Fibroblast of lung (primary cell): ENCODE measurements at regions not wholly inside any gene's neighbourhood (a gene's known extent, or its start where the extent isn't known, plus 50 kb on each side); places are given as distances from the start of the nearest gene placed in this dataset.

Source experiments
- DNase-seq, 2 donors: peaks; one replicate each; pipeline versions ENCODE4 v3.0.0 to v3.0.0-alpha.2; 2010; ENCODE audit warnings: low read depth in 2 of 2
- H2AFZ ChIP-seq: 2 replicates; pipeline ENCODE4 v1.5.1; 2012; ENCODE audit warnings: low read length, control low read depth, inconsistent platforms
- H3K27ac ChIP-seq: 2 replicates; pipeline ENCODE4 v1.5.1; 2011; ENCODE audit warnings: low read length, control low read depth; ENCODE audit not compliant: insufficient read depth
- H3K27me3 ChIP-seq: 2 replicates; pipeline ENCODE4 v1.5.1; 2011; ENCODE audit warnings: mild to moderate bottlenecking, low read length; ENCODE audit not compliant: control insufficient read depth, insufficient read depth
- H3K36me3 ChIP-seq: 2 replicates; pipeline ENCODE4 v1.5.1; 2011; ENCODE audit warnings: low read length; ENCODE audit not compliant: control insufficient read depth, insufficient read depth
- H3K4me1 ChIP-seq: 2 replicates; pipeline ENCODE4 v1.5.1; 2011; ENCODE audit warnings: low read length; ENCODE audit not compliant: control insufficient read depth, insufficient read depth; ENCODE audit errors: extremely low read depth
- H3K4me2 ChIP-seq: 2 replicates; pipeline ENCODE4 v1.5.1; 2011; ENCODE audit warnings: low read length, control low read depth; ENCODE audit not compliant: insufficient read depth; ENCODE audit errors: extremely low read depth
- H3K4me3 ChIP-seq, 4 experiments: fragments of 200-600 bp in 1 of 4; sonication (generic) in 1 of 4; replicated peaks in 1 of 4; 2 replicates each; pipeline ENCODE4 v1.5.1; 2011 to 2016; ENCODE audit warnings: low read length in 4 of 4, low read depth in 3 of 4, mild to moderate bottlenecking in 3 of 4, control low read depth in 2 of 4, inconsistent platforms in 1 of 4, mixed read lengths in 1 of 4; ENCODE audit not compliant: insufficient read depth in 1 of 4; ENCODE audit errors: control extremely low read depth in 1 of 4
- H3K79me2 ChIP-seq: 2 replicates; pipeline ENCODE4 v1.5.1; 2012; ENCODE audit warnings: mild to moderate bottlenecking, low read length, inconsistent platforms; ENCODE audit not compliant: control insufficient read depth, insufficient read depth
- H3K9ac ChIP-seq: 2 replicates; pipeline ENCODE4 v1.5.1; 2011; ENCODE audit warnings: mild to moderate bottlenecking, low read length, control low read depth; ENCODE audit not compliant: insufficient read depth
- H3K9me3 ChIP-seq: 2 replicates; pipeline ENCODE4 v1.5.1; 2012; ENCODE audit warnings: low read depth, low read length; ENCODE audit not compliant: control insufficient read depth, insufficient read depth
- H4K20me1 ChIP-seq: 2 replicates; pipeline ENCODE4 v1.5.1; 2011; ENCODE audit warnings: low read length; ENCODE audit not compliant: control insufficient read depth, insufficient read depth; ENCODE audit errors: extremely low read depth
- EZH2 ChIP-seq: IDR thresholded peaks from 2 replicates; pipeline ENCODE4 v1.5.1; 2012; ENCODE audit warnings: low read length, control low read depth, mild to moderate bottlenecking; ENCODE audit errors: missing control alignments
- TF ChIP-seq, protein P1 (sequence below), 2 donors: IDR thresholded peaks in 1 of 2; conservative IDR thresholded peaks in 1 of 2; 1 replicate in 1 of 2; 2 replicates in 1 of 2; pipeline ENCODE4 v1.5.1; 2011 to 2012; ENCODE audit warnings: low read length in 2 of 2, control low read depth in 1 of 2, inconsistent platforms in 1 of 2, low read depth in 1 of 2, mild to moderate bottlenecking in 1 of 2

DNA sequence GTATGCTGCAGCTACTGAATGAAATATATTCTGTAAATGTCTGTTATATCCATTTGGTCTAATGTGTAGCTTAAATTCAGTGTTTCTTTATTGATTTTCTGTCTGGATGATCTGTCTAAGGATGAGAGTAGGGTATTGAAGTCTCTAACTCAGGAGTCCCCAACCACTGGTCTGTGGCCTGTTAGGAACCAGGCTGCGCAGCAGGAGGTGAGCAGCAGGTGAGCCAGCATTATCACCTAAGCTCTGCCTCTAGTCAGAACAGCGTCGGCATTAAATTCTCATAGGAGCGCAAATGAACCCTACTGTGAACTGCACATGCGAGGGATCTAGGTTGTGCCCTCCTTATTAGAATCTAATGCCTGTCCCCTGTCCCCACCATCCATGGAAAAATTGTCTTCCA, 329.7 kb upstream of the RGS6 start:
- Histone ChIP-seq H4K20me1 (no peaks in the 10 kb centered on the region), H2AFZ (no peak overlapping the region), H3K4me2 (no peak overlapping the region), H3K36me3 (peaks cover 1% of the 10 kb centered on the region), H3K9me3 (no peaks in the 10 kb centered on the region), H3K4me1 (no peaks in the 10 kb centered on the region), H3K27me3 (no peaks in the 10 kb centered on the region), H3K27ac (no peak overlapping the region), H3K9ac (no peak overlapping the region), H3K4me3 (no peak overlapping the region), H3K79me2 (peaks cover 7% of the 10 kb centered on the region)
- no peak for DNase-seq
- TF ChIP-seq, protein P1, sequence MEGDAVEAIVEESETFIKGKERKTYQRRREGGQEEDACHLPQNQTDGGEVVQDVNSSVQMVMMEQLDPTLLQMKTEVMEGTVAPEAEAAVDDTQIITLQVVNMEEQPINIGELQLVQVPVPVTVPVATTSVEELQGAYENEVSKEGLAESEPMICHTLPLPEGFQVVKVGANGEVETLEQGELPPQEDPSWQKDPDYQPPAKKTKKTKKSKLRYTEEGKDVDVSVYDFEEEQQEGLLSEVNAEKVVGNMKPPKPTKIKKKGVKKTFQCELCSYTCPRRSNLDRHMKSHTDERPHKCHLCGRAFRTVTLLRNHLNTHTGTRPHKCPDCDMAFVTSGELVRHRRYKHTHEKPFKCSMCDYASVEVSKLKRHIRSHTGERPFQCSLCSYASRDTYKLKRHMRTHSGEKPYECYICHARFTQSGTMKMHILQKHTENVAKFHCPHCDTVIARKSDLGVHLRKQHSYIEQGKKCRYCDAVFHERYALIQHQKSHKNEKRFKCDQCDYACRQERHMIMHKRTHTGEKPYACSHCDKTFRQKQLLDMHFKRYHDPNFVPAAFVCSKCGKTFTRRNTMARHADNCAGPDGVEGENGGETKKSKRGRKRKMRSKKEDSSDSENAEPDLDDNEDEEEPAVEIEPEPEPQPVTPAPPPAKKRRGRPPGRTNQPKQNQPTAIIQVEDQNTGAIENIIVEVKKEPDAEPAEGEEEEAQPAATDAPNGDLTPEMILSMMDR (conservative IDR thresholded peaks at IDR 0.05 in 1 of 2, IDR thresholded peaks at IDR 0.05 in 1 of 2; ENCODE audit: low read depth in 1 of 2, low read length in 2 of 2) = no peak
- no peak for TF ChIP-seq EZH2

DNA sequence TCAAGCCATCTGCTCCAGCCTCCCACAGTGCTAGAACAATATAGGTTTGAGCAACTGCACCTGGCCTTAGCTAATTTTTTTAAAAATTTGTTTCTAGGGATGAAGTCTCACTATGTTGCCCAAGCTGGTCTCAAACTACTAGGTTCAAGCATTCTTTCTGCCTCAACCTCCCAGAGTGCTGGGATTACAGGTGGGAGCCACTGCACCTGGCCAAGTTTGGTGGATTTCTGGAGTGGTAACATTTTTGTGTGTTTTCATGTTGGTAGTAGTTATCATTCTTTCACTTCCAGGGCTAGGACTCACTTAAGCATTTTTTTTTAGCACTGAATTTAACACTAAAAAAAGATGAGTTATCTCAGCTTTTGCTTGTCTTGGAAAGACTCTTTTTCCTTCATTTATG, 328.0 kb upstream of the RGS6 start:
- no peaks in the 10 kb centered on the region for H3K9me3 ChIP-seq
- H3K27ac ChIP-seq = no peak overlapping the region
- H2AFZ ChIP-seq = no peak overlapping the region
- DNase-seq = no peak
- no peak for TF ChIP-seq EZH2
- TF ChIP-seq, protein P1 (conservative IDR thresholded peaks at IDR 0.05 in 1 of 2, IDR thresholded peaks at IDR 0.05 in 1 of 2; ENCODE audit: low read depth in 1 of 2, low read length in 2 of 2) = no peak
- H3K9ac ChIP-seq = no peak overlapping the region
- H3K4me2 ChIP-seq = no peak overlapping the region
- H3K36me3 ChIP-seq = peaks cover 1% of the 10 kb centered on the region
- peaks cover 7% of the 10 kb centered on the region for H3K79me2 ChIP-seq
- H3K4me3 ChIP-seq = no peak overlapping the region
- H4K20me1 ChIP-seq = no peaks in the 10 kb centered on the region
- no peaks in the 10 kb centered on the region for H3K4me1 ChIP-seq
- H3K27me3 ChIP-seq = no peaks in the 10 kb centered on the region

DNA sequence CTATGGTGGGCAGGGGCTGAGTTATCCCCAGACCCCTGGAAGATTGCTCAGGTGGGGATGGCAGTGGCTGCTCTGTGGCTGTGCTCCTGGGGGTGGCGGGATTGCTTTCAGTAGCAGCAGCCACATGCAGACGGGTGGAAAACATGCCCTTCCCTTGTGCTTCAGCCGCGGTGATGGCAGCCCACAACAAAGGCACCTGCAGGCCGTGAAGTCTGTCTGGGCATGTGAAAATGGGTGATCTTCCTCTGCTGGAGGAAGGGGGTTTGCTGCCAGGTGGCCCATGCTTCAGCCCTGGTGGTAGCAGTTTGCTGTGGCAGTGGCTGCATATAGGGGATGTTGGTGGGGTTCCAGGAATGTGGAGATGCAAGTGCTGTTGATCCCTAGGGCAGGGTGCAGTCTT, 326.2 kb upstream of the RGS6 start:
- no peak overlapping the region for H3K27ac ChIP-seq

More for the DNA sequence above, 326.2 kb upstream of the RGS6 start:
- Histone ChIP-seq H3K4me2 (no peak overlapping the region), H2AFZ (no peak overlapping the region), H3K4me1 (no peaks in the 10 kb centered on the region), H3K4me3 (no peak overlapping the region), H3K27me3 (no peaks in the 10 kb centered on the region), H3K9me3 (no peaks in the 10 kb centered on the region), H4K20me1 (no peaks in the 10 kb centered on the region), H3K36me3 (peaks cover 1% of the 10 kb centered on the region), H3K79me2 (peaks cover 7% of the 10 kb centered on the region), H3K9ac (no peak overlapping the region)
- no peak for DNase-seq
- TF ChIP-seq EZH2 = no peak
- TF ChIP-seq, protein P1 (conservative IDR thresholded peaks at IDR 0.05 in 1 of 2, IDR thresholded peaks at IDR 0.05 in 1 of 2; ENCODE audit: low read depth in 1 of 2, low read length in 2 of 2) = no peak
